Right lobe of liver (tissue), 6 donors: ENCODE measurements at regions not wholly inside any gene's neighbourhood (a gene's known extent, or its start where the extent isn't known, plus 50 kb on each side); places are given as distances from the start of the nearest gene placed in this dataset.

Experiments used
- ATAC-seq, 4 donors: fragments of 200-7000 bp; cut with Tn5 transposase; one replicate each; pipeline ENCODE4 v1.9.1; 2020; ENCODE audit warnings: mild to moderate bottlenecking in 4 of 4, moderate library complexity in 4 of 4
- DNase-seq, 3 donors: peaks; one replicate each; pipeline ENCODE4 v3.0.0-alpha.2; 2020
- H3K27ac ChIP-seq, 3 donors: fragments of 200-600 bp; one replicate each; pipeline ENCODE4 v1.8.0; 2022
- H3K27me3 ChIP-seq, 2 donors: fragments of 200-600 bp; one replicate each; pipeline ENCODE4 v1.8.0; 2022
- H3K36me3 ChIP-seq, 4 donors: fragments of 200-600 bp; sonication (generic) in 1 of 4; one replicate each; pipeline versions ENCODE4 v1.5.1 to v1.8.0; 2017 to 2022; ENCODE audit warnings: control low read depth in 1 of 4
- H3K4me1 ChIP-seq, 4 donors: fragments of 200-600 bp; sonication (generic) in 1 of 4; one replicate each; pipeline versions ENCODE4 v1.5.1 to v1.8.0; 2017 to 2022; ENCODE audit warnings: control low read depth in 1 of 4
- H3K4me3 ChIP-seq, 3 donors: fragments of 200-600 bp; one replicate each; pipeline ENCODE4 v1.8.0; 2022
- H3K9me3 ChIP-seq, 4 donors: fragments of 200-600 bp; sonication (generic) in 1 of 4; one replicate each; pipeline versions ENCODE4 v1.5.1 to v1.8.0; 2017 to 2022; ENCODE audit warnings: control low read depth in 1 of 4
- POLR2A ChIP-seq: fragments of 450-650 bp; IDR thresholded peaks from one replicate; pipeline ENCODE4 v1.6.1; 2017; ENCODE audit warnings: antibody characterized with exemption, mild to moderate bottlenecking
- WGBS: methylation state at CpG from one replicate; pipeline ENCODE4 v1.1.6; 2018; ENCODE audit warnings: low coverage, low lambda C conversion rate; ENCODE audit not compliant: insufficient coverage; ENCODE audit errors: missing lambda C conversion rate; 5-methylcytosine and 5-hydroxymethylcytosine counted together
- intact Hi-C, 2 donors: fragments of 100-400 bp; cut with DNase I; formaldehyde crosslinking; loops; one replicate each; pipeline versions ENCODE4 v1.11.2 to v1.14.1; 2022
- TF ChIP-seq, protein P1 (sequence below), 4 donors: fragments of 200-600 bp in 3 of 4; fragments of 450-650 bp in 1 of 4; IDR thresholded peaks; one replicate each; pipeline versions ENCODE4 v1.5.1 to v1.8.0; 2016 to 2022; ENCODE audit warnings: antibody characterized with exemption in 4 of 4, mild to moderate bottlenecking in 2 of 4
- donor health status: DM: no; HTN: yes; CAD: no.
- donor health status: DM: no; HTN: no; CAD: no.
- donor health status: DM: no; HTN: no; CAD: no.
- donor health status: DM: no; HTN: yes; CAD: no.
- donor health status: DM: no; HTN: yes; CAD: no.

DNA sequence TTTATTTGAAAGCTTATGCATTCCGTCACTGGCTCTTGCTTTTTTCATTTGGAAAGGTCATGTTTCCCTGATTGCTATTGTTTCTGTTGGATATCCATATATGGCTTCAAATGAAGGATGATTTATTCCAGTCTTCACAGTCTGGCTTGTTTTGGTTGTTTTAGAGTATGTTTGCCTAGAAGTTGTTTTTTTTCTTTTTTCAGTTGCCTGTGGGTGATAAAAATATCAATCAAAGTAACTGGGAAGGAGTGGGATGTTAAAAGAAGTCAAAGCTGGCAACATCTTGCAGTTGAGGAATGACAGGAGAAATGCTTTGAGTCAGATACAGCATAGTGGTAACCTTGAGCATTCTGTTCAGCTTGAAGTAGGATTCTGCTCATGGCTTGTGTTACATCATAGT, 610.5 kb downstream of the PLOD2 start:
- TF ChIP-seq, protein P1, sequence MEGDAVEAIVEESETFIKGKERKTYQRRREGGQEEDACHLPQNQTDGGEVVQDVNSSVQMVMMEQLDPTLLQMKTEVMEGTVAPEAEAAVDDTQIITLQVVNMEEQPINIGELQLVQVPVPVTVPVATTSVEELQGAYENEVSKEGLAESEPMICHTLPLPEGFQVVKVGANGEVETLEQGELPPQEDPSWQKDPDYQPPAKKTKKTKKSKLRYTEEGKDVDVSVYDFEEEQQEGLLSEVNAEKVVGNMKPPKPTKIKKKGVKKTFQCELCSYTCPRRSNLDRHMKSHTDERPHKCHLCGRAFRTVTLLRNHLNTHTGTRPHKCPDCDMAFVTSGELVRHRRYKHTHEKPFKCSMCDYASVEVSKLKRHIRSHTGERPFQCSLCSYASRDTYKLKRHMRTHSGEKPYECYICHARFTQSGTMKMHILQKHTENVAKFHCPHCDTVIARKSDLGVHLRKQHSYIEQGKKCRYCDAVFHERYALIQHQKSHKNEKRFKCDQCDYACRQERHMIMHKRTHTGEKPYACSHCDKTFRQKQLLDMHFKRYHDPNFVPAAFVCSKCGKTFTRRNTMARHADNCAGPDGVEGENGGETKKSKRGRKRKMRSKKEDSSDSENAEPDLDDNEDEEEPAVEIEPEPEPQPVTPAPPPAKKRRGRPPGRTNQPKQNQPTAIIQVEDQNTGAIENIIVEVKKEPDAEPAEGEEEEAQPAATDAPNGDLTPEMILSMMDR (IDR thresholded peaks at IDR 0.05) = no peak
- TF ChIP-seq POLR2A = no peak
- ATAC-seq = no peak
- intact Hi-C loops = no loop called here

DNA sequence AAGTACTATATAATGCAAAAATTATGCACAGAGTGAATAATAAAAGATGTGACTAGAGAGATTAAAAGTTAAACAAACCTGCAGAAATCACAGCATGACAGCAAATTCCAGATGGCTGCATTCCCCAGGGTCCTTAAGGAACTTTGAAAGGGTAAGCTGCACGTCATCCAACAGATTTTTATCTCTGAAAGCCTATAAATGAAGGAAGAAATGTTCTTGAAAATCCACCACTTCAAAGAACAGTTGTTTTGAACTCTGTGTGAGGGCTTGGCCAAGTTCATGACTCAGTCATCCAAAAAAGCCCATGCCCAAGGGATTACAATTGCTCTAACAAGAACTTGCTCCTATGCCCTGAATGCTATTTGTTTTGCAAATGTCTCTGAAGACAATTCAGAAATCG, 603.6 kb downstream of the PLOD2 start:
- Histone ChIP-seq H3K36me3 (no peaks in the 10 kb centered on the region), H3K4me3 (no peak overlapping the region), H3K27me3 (no peaks in the 10 kb centered on the region), H3K4me1 (no peaks in the 10 kb centered on the region), H3K27ac (no peak overlapping the region), H3K9me3 (no peaks in the 10 kb centered on the region)
- TF ChIP-seq POLR2A = no peak
- TF ChIP-seq, protein P1 (IDR thresholded peaks at IDR 0.05) = no peak
- 43% methylated on average over 2 of the region's 2 CpGs for WGBS
- no peak for ATAC-seq
- intact Hi-C loops = no loop called here
- no peak for DNase-seq

More for the DNA sequence above, 610.5 kb downstream of the PLOD2 start:
- Histone ChIP-seq H3K27me3 (no peaks in the 10 kb centered on the region), H3K4me1 (no peaks in the 10 kb centered on the region), H3K27ac (no peak overlapping the region), H3K9me3 (no peaks in the 10 kb centered on the region), H3K4me3 (no peak overlapping the region), H3K36me3 (no peaks in the 10 kb centered on the region)
- WGBS = 0% methylated on average over 1 of the region's 1 CpG
- no peak for DNase-seq

DNA sequence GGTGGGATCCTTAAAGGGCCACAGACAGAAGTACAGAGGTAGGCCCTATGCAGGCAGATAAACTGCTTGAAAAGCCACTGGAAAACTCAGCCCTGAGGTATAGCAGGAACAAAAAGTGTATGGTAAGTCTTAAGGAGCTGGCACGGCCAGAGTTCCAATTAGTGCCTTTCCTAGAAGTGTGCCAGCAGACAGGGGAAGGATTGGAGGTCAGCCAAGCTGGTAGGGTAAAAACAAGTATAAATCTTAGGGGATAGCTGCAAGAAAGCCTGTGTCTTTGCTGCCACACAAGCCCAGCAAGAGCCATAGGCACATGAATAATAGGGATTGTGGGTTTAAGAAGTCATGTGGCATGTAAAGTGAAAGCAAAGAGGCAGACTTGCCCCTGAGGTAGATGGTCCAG, 582.5 kb downstream of the PLOD2 start:
- Histone ChIP-seq H3K27ac (no peak overlapping the region), H3K4me3 (no peak overlapping the region), H3K27me3 (no peaks in the 10 kb centered on the region), H3K9me3 (no peaks in the 10 kb centered on the region), H3K4me1 (no peaks in the 10 kb centered on the region), H3K36me3 (no peaks in the 10 kb centered on the region)
- TF ChIP-seq, protein P1 (IDR thresholded peaks at IDR 0.05) = no peak
- TF ChIP-seq POLR2A = no peak
- no peak for ATAC-seq
- 60% methylated on average over 1 of the region's 1 CpG for WGBS
- DNase-seq = no peak
- intact Hi-C loops = no loop called here

DNA sequence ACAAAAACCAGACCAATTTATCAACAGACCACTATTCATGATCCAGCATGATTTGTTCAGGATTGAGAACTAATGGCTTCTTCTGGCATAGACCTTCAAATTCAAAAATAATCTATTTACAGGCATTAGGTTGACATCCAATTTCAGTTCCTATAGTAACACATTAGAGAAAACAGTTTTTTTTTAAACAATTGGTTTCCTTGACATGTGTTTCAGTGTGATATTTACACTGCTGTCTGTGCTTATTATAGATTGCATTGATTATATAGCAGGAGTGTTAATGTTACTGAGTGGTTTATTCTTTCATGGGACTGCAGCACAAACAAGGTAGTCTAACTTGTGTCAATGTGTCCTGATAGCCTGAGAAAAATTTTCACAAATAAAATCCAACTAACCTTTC, 579.3 kb downstream of the PLOD2 start:
- TF ChIP-seq, protein P1 (IDR thresholded peaks at IDR 0.05) = no peak
- TF ChIP-seq POLR2A = no peak
- DNase-seq = no peak
- H3K27ac ChIP-seq = no peak overlapping the region
- H3K27me3 ChIP-seq = no peaks in the 10 kb centered on the region
- no peak overlapping the region for H3K4me3 ChIP-seq
- intact Hi-C loops = no loop called here
- no peak for ATAC-seq
- H3K4me1 ChIP-seq = no peaks in the 10 kb centered on the region
- H3K36me3 ChIP-seq = no peaks in the 10 kb centered on the region
- H3K9me3 ChIP-seq = no peaks in the 10 kb centered on the region

DNA sequence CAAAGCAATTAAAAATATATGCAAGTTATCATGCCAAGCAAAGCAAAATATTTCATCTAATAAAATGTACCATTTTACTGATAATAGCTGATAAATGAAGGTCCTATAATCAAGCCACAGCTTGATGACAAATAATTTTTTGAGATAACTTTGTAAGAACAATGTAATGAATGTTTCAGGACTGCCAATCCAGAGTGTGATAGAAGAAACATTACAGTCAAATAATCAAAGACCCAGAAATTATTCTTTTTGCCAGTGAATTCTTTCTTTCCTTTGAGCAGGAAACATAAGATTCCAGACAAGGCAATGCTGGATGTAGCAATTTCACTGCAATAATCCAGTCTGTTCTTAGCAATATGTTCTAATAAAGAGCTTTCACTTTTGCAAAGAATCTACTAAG, 556.1 kb downstream of the PLOD2 start:
- Histone ChIP-seq H3K4me3 (no peak overlapping the region), H3K27me3 (no peaks in the 10 kb centered on the region), H3K36me3 (no peaks in the 10 kb centered on the region), H3K27ac (no peak overlapping the region), H3K4me1 (no peaks in the 10 kb centered on the region), H3K9me3 (no peaks in the 10 kb centered on the region)
- TF ChIP-seq POLR2A = no peak
- TF ChIP-seq, protein P1 (IDR thresholded peaks at IDR 0.05) = no peak
- no peak for ATAC-seq
- intact Hi-C loops = no loop called here
- DNase-seq = no peak
